IPS DF 6.9 (cell line): ENCODE measurements at regions not wholly inside any gene's neighbourhood (a gene's known extent, or its start where the extent isn't known, plus 50 kb on each side); places are given as distances from the start of the nearest gene placed in this dataset.

ENCODE experiments used
- DNase-seq: peaks from one replicate; pipeline ENCODE4 v3.0.0-alpha.2; 2013; ENCODE audit warnings: low read depth, low spot score
- H3K27ac ChIP-seq: one replicate; pipeline ENCODE4 v1.5.1; 2013; ENCODE audit warnings: low read length, control low read depth
- H3K27me3 ChIP-seq: 2 replicates; pipeline ENCODE4 v1.6.1; 2013; ENCODE audit warnings: mild to moderate bottlenecking, low read length; ENCODE audit not compliant: control insufficient read depth, insufficient read depth
- H3K36me3 ChIP-seq: 2 replicates; pipeline ENCODE4 v1.6.1; 2013; ENCODE audit warnings: low read length; ENCODE audit not compliant: control insufficient read depth, insufficient read depth
- H3K4me1 ChIP-seq: 2 replicates; pipeline ENCODE4 v1.6.1; 2013; ENCODE audit warnings: low read length; ENCODE audit not compliant: control insufficient read depth, insufficient read depth
- H3K4me3 ChIP-seq: 2 replicates; pipeline ENCODE4 v1.5.1; 2013; ENCODE audit warnings: mild to moderate bottlenecking, low read length
- H3K9me3 ChIP-seq: 2 replicates; pipeline ENCODE4 v1.6.1; 2013; ENCODE audit warnings: low read length, inconsistent platforms; ENCODE audit not compliant: control insufficient read depth, insufficient read depth
- WGBS: extraction: QIAGEN DNeasy Blood & Tissue Kit; methylation state at CpG from one replicate; pipeline ENCODE4 v1.1.7; 2013; ENCODE audit warnings: mixed read lengths, missing lambda C conversion rate; ENCODE audit not compliant: insufficient read length, insufficient coverage; 5-methylcytosine and 5-hydroxymethylcytosine counted together

DNA sequence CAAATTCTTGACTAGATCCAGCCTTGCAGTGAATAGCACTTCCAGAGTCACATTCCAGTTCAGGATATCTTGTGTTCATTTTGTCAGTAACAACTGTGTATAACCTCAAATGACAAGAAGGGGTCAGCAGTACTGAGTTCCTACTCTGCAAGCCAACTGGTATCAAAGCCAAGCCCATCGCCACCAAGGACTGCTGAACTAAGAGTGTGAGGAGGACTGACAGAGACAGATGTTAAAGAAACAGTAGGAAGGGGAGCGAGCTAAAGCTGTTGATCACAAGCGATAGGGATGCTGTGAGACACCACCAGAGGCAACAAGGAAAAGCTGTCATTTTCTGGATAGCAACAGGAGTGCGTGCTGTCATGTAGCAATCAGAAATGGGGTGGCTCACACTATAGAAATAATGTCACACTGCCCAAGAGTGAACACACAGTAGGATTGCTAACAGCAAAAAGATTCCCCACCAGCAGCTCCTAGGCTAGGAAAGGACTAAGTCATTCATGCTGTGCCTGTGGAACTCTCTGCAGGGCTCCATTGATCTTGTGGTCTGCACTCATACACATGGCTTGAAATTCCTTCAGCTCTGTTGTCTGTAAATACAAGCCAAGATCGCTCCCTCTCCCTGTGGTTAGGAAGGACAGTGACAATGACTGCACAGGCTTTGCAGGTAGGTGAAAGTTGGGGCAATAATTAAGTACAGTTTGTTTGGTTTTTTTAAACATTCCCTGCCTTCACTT is 658.6 kb downstream of the NR2F1-AS1 start:
- no peak overlapping the region for H3K27ac ChIP-seq
- H3K9me3 ChIP-seq = no peaks in the 10 kb centered on the region

GRCh38 chr5:92917044-92917443 is 664.0 kb downstream of the NR2F1-AS1 start:
- Histone ChIP-seq H3K36me3 (no peaks in the 10 kb centered on the region), H3K9me3 (no peaks in the 10 kb centered on the region), H3K27ac (no peak overlapping the region), H3K27me3 (no peaks in the 10 kb centered on the region), H3K4me1 (no peaks in the 10 kb centered on the region), H3K4me3 (no peak overlapping the region)
- DNase-seq = no peak
- no CpG with 5 or more reads among the region's 2 CpGs for WGBS

More for the DNA sequence above, 658.6 kb downstream of the NR2F1-AS1 start:
- H3K4me3 ChIP-seq = no peak overlapping the region
- H3K4me1 ChIP-seq = peaks cover 3% of the 10 kb centered on the region; the same call in 1 of the 2 replicates
- H3K27me3 ChIP-seq = no peaks in the 10 kb centered on the region
- WGBS = no CpG with 5 or more reads among the region's 5 CpGs
- H3K36me3 ChIP-seq = no peaks in the 10 kb centered on the region
- no peak for DNase-seq

- Histone ChIP-seq H3K4me1 (no peaks in the 10 kb centered on the region; the same call in 1 of the 2 replicates), H3K27ac (no peak overlapping the region), H3K36me3 (no peaks in the 10 kb centered on the region), H3K27me3 (no peaks in the 10 kb centered on the region), H3K9me3 (no peaks in the 10 kb centered on the region), H3K4me3 (no peak overlapping the region)
- no CpG with 5 or more reads among the region's 3 CpGs for WGBS
- no peak for DNase-seq
Measured at GRCh38 chr5:92916036-92916435, 665.0 kb downstream of the NR2F1-AS1 start.

DNA sequence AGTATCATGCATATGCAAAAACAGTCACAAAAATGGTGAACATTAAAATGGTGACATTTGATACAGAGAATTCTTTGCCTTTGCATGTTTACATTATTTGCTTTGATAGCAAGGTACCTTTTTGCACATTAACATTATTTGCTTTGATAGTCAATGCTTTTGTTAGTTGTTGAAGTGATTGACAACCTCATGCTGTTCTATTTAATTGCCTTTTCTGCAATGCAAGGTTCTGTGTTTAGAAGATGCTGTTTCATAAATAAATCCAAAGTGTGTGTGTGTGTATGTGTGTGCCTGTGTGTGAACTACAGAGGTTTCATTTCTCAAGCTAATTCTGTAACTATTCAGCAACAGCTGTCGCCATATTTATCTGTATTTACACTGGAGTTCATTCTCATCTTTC is 668.7 kb downstream of the NR2F1-AS1 start:
- DNase-seq = no peak
- no CpG with 5 or more reads among the region's 1 CpG for WGBS

DNA sequence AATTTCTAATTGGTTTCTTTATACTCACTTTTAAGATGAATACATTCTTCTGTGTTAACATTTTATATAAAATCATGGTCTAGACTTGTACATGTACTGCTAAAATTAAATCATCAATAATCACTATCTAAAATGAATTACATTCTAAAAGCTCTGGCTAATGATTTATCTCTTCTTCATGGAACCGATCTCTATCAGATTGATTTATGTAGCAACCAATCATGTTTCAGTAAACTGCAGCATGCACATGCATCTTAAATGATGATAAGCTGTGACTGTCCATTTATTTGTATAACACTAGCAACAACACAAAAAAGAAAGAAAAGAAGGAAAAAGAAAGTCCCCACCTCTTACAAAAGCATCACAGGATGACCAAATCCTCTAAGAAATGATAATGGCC is 669.2 kb downstream of the NR2F1-AS1 start:
- Histone ChIP-seq H3K4me3 (no peak overlapping the region), H3K9me3 (no peaks in the 10 kb centered on the region), H3K36me3 (no peaks in the 10 kb centered on the region), H3K27ac (no peak overlapping the region), H3K27me3 (peaks cover 1% of the 10 kb centered on the region; the same call in 1 of the 2 replicates), H3K4me1 (peaks cover 2% of the 10 kb centered on the region; the same call in 1 of the 2 replicates)
- WGBS = no CpG with 5 or more reads among the region's 1 CpG
- DNase-seq = no peak

More for the DNA sequence above, 668.7 kb downstream of the NR2F1-AS1 start:
- Histone ChIP-seq H3K4me3 (no peak overlapping the region), H3K27ac (no peak overlapping the region), H3K9me3 (no peaks in the 10 kb centered on the region), H3K4me1 (peaks cover 2% of the 10 kb centered on the region; the same call in 1 of the 2 replicates), H3K27me3 (peaks cover 1% of the 10 kb centered on the region; the same call in 1 of the 2 replicates), H3K36me3 (no peaks in the 10 kb centered on the region)

DNA sequence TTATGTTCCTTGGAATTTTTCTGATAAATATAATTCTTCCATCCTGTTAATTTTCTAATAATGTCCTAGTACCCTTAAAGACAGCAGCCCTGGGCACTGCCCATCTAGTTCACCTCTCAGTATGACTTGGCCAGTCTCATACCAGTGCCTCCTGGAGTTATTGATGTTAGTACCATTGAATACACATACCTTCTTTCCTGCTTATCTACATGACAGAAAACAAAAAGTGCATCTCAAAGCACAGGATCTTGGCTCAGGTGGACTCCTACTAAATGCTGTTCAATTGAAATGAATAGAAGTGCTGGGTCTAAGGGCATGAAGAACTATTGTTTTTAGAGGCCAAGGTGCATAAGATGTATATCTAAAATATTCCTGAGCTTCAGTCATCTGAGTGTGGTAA is 669.7 kb downstream of the NR2F1-AS1 start:
- Histone ChIP-seq H3K4me3 (no peak overlapping the region), H3K4me1 (peaks cover 2% of the 10 kb centered on the region; the same call in 1 of the 2 replicates), H3K36me3 (no peaks in the 10 kb centered on the region), H3K9me3 (no peaks in the 10 kb centered on the region), H3K27ac (no peak overlapping the region), H3K27me3 (peaks cover 1% of the 10 kb centered on the region; the same call in 1 of the 2 replicates)
- DNase-seq = no peak

DNA sequence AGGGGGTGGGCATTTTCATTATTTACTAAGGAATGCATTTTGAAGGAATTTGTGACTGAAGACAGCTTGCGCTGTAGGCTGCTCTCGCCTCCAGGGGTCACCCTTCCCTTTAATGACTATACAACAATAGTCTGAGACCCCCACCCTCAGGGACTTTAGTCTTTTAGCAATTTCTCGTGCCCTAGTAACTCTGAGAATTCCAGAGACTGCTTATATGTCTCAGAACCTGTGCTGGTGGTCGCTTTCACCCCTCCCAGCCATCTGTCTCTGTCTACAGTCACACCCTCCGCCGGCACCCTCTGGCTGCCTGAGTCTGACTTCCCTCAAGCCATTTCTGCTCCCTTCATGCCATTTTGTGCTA is 671.4 kb downstream of the NR2F1-AS1 start:
- H3K27me3 ChIP-seq = peaks cover 1% of the 10 kb centered on the region; the same call in 1 of the 2 replicates
- no peaks in the 10 kb centered on the region for H3K9me3 ChIP-seq
- no peak for DNase-seq
- no CpG with 5 or more reads among the region's 6 CpGs for WGBS
- H3K4me3 ChIP-seq = no peak overlapping the region
- H3K27ac ChIP-seq = no peak overlapping the region
- peaks cover 2% of the 10 kb centered on the region; the same call in 1 of the 2 replicates for H3K4me1 ChIP-seq
- H3K36me3 ChIP-seq = no peaks in the 10 kb centered on the region

DNA sequence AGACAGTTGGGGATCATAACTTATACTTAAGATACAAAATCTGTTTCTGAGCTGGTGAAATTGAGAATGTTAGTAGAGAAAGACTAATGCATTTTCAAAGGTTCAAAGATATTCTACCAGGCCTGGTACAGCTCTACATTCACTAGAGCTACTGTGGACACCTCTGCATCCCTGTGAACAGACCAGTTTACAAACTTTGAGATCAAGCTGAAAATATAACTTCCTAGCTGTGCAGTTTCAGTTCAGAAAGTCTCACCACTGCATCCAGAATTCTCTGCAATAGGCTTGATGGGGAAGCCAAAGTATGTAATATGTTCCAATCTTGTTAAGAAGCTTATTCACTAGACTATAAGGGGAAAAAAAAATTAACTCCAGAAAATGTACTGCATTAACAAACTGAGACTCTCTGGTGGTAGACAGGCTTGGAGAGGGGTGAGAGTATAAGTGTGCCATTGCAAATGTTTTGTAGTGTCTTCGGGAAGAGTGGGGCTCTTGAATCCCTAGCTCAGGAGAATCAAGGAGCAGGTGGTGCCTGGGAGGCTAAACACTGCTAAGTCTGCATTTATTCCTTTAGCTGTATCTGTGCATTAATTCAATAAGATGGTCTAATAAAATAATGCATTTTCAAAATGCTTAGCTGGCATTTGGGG is 671.9 kb downstream of the NR2F1-AS1 start:
- no peak overlapping the region for H3K4me3 ChIP-seq
- DNase-seq = no peak
- WGBS = no CpG with 5 or more reads among the region's 1 CpG
- H3K36me3 ChIP-seq = no peaks in the 10 kb centered on the region
- no peak overlapping the region for H3K27ac ChIP-seq
- no peaks in the 10 kb centered on the region for H3K9me3 ChIP-seq
- H3K27me3 ChIP-seq = peaks cover 1% of the 10 kb centered on the region; the same call in 1 of the 2 replicates
- peaks cover 2% of the 10 kb centered on the region; the same call in 1 of the 2 replicates for H3K4me1 ChIP-seq

- no CpG with 5 or more reads among the region's 2 CpGs for WGBS
- Histone ChIP-seq H3K4me3 (no peak overlapping the region), H3K4me1 (peaks cover 2% of the 10 kb centered on the region; the same call in 1 of the 2 replicates), H3K36me3 (no peaks in the 10 kb centered on the region), H3K9me3 (no peaks in the 10 kb centered on the region), H3K27ac (no peak overlapping the region), H3K27me3 (peaks cover 1% of the 10 kb centered on the region; the same call in 1 of the 2 replicates)
- no peak for DNase-seq
Measured at GRCh38 chr5:92907938-92908606, 672.9 kb downstream of the NR2F1-AS1 start.

- Histone ChIP-seq H3K9me3 (no peaks in the 10 kb centered on the region), H3K27ac (no peak overlapping the region), H3K4me1 (peaks cover 2% of the 10 kb centered on the region; the same call in 1 of the 2 replicates), H3K4me3 (no peak overlapping the region), H3K27me3 (peaks cover 1% of the 10 kb centered on the region; the same call in 1 of the 2 replicates), H3K36me3 (no peaks in the 10 kb centered on the region)
- no CpG with 5 or more reads among the region's 6 CpGs for WGBS
- no peak for DNase-seq
Measured at GRCh38 chr5:92906798-92907376, 674.1 kb downstream of the NR2F1-AS1 start.
